ENCODE measurements at regions not wholly inside any gene's neighbourhood (a gene's known extent, or its start where the extent isn't known, plus 50 kb on each side); places are given as distances from the start of the nearest gene placed in this dataset.

- no peak for DNase-seq
These were observed 50.3 kb downstream of the NALF2 start for GRCh38 chrX:69554321-69554947.

GRCh38 chrX:69555481-69556041 lies 51.4 kb downstream of the NALF2 start:
- no peak for DNase-seq

DNA sequence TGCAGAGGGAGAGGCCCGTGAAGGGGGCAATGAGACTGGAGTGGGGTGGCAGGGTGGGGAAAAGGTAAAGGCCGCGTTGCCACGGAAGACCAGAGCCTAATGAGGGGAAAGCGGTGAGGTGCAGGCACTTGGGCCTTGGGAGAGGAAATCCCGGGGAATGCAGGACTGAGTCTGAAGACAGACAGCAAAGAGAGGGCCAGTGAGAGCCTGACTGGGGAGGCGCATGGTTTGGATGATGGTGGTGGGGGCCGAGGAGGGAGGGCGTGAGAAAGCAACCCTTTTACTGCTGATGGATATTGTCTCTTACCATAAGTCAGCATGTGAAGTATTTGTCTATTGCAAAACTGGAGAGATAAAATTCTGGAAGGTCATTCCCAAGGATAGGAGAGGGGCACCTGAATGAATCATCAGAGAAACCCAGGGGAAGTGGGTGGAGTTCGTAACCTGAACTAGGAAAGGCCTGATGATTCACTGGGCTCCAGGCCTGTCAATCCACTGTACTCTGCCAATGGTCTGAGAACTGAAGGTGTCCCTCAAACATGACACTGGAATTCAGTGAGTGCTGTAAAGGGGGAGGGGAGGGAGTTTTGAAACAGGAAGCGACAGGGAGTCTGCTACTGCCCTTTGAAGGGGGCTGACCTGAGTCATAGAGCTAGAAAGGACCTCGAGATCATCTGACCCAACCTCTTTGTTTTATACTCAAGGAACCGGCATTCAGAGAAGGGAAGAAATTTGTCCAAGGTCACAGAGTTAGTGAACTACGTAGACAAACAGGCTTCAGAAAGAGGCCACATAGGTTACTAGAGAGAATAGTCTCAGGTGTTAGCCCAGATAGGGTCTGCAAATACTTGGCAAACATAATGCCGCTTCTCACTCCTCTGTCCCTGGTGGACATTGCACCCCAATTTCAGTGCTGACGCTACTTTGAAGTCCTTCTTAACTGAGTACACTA lies 52.2 kb downstream of the NALF2 start:
- DNase-seq: peak; percentile 57

DNA sequence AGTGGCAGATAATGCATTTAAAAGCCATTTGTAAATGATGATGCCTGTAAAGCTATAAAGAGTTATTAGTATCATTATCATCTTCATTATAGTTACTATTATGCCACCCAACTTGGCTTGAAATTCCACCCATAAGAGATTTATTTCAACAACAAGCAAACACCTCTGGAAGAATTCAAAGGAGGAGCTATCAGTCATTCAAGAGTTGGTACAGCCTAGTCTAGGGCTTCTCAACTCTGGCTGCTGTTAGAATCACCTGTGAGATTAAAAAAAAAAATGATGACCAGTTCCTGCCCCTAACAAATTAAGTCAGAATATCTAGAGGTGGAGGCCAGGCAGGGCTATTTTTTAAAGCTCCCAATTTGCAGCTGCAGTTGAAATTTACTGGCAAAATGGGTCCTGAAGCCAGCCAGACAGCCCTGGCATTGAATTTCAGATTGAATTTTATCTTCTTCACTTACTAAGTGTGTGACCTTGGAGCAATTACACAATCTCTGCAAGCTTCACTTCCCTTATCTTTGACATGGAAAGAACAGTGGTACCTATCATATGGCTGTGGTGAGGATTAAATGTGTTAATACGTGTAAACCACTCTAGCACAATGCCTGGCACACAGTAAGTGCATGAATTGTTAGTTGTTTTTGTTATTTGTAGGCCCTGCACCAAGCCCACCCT lies 52.9 kb upstream of the EDA start:
- no peak for DNase-seq

GRCh38 chrX:69564665-69565064 lies 51.2 kb upstream of the EDA start:
- DNase-seq: no peak

DNA sequence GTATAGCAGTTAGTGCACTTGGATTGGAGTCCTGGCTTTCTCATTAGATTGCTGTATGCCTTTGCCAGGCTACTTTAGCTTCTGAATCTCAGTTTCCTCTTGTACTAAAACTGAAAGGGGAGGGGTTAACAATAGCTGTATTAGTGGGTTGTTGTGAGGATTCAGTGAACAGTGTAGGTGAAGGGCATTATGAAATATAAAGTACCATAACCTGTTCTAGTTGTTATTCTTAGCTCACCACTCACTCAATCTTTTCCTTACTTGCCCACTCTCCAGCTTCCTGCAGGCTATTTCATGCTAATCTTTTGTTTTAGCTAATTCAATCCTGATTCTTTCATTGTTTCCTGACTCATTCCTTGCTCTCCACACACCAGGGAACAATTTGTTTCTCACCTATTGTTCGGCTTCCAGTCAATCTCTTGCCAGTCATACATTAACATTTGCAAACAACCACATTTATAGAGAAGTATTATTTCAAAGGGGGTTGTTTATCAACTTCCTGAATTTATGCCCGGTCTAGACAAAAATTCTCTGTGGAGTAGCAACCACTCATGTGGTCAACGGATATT lies 50.6 kb upstream of the EDA start:
- DNase-seq: no peak

Data from kidney glomerular epithelial cell (primary cell).